Panc1 (cell line): ENCODE measurements at regions not wholly inside any gene's neighbourhood (a gene's known extent, or its start where the extent isn't known, plus 50 kb on each side); places are given as distances from the start of the nearest gene placed in this dataset.

Source experiments
- CTCF ChIP-seq: fragments of 450-650 bp; IDR thresholded peaks from 2 replicates; pipeline ENCODE4 v1.5.1; 2017; ENCODE audit warnings: mild to moderate bottlenecking
- POLR2AphosphoS5 ChIP-seq: IDR thresholded peaks from 2 replicates; pipeline ENCODE4 v1.6.1; 2012; ENCODE audit warnings: mild to moderate bottlenecking, low read depth, low read length, moderate library complexity
- REST ChIP-seq, 2 experiments: IDR thresholded peaks; 2 replicates each; pipeline ENCODE4 v1.6.1; 2011 to 2012; ENCODE audit warnings: low read depth in 2 of 2, control low read depth in 1 of 2, low read length in 1 of 2, mild to moderate bottlenecking in 1 of 2, moderate library complexity in 1 of 2; ENCODE audit not compliant: insufficient read depth in 1 of 2
- TCF7L2 ChIP-seq: IDR thresholded peaks from 2 replicates; pipeline ENCODE4 v1.6.1; 2011; ENCODE audit warnings: mild to moderate bottlenecking, low read depth, low read length, inconsistent platforms

GRCh38 chr2:187869195-187869594 lies 315.0 kb upstream of the TFPI start:
- no peak for TF ChIP-seq TCF7L2
- TF ChIP-seq CTCF = no peak
- TF ChIP-seq REST (IDR thresholded peaks at IDR 0.05; ENCODE audit: insufficient read depth in 1 of 2, low read depth in 2 of 2, low read length in 1 of 2) = no peak
- no peak for TF ChIP-seq POLR2AphosphoS5
